BLaER1 treated with 17β-estradiol and CSF1 and Interleukin-3, amounts not matched to agents 10 nM and 100 nM (cell line): ENCODE measurements at regions not wholly inside any gene's neighbourhood (a gene's known extent, or its start where the extent isn't known, plus 50 kb on each side); places are given as distances from the start of the nearest gene placed in this dataset.
"Not testable (repeated sequence)": the region's sequence is repeated elsewhere in the genome, so short reads cannot be mapped to it uniquely, and the experiment has no call there.

Experiments used
- H3K27ac ChIP-seq, 11 experiments: shearing (Covaris generic); formaldehyde crosslinking; 2 replicates each; pipeline ENCODE4 v1.8.1; 2022
- H3K27me3 ChIP-seq, 11 experiments: shearing (Covaris generic); formaldehyde crosslinking; 2 replicates each; pipeline ENCODE4 v1.8.1; 2022
- H3K36me3 ChIP-seq, 11 experiments: shearing (Covaris generic); formaldehyde crosslinking; 2 replicates each; pipeline ENCODE4 v1.8.1; 2022
- H3K4me1 ChIP-seq, 10 experiments: shearing (Covaris generic); formaldehyde crosslinking; 2 replicates each; pipeline ENCODE4 v1.8.1; 2022
- H3K4me2 ChIP-seq, 11 experiments: shearing (Covaris generic); formaldehyde crosslinking; 2 replicates each; pipeline ENCODE4 v1.8.1; 2022
- H3K4me3 ChIP-seq, 10 experiments: shearing (Covaris generic); formaldehyde crosslinking; 2 replicates each; pipeline ENCODE4 v1.8.1; 2022
- H3K9ac ChIP-seq, 11 experiments: shearing (Covaris generic); formaldehyde crosslinking; 2 replicates each; pipeline ENCODE4 v1.8.1; 2022
- H3K9me3 ChIP-seq, 11 experiments: shearing (Covaris generic); formaldehyde crosslinking; replicated peaks in 1 of 11; 2 replicates each; pipeline ENCODE4 v1.8.1; 2022
- H4K20me1 ChIP-seq, 11 experiments: shearing (Covaris generic); formaldehyde crosslinking; 2 replicates each; pipeline ENCODE4 v1.8.1; 2022
- Cebpa-rat ChIP-seq, 11 experiments: shearing (Covaris generic); IDR thresholded peaks; 2 replicates each; pipeline ENCODE4 v1.8.1; 2022

GRCh38 chr7:125431349-125431748, 501.7 kb upstream of the POT1 start:
- no peaks in the 10 kb centered on the region for H3K36me3 ChIP-seq
- no peak overlapping the region for H3K4me2 ChIP-seq
- H3K4me1 ChIP-seq, result no peaks in the 10 kb centered on the region
- H3K27me3 ChIP-seq, result no peaks in the 10 kb centered on the region
- no peak overlapping the region for H3K4me3 ChIP-seq
- no peak overlapping the region for H3K9ac ChIP-seq
- no peaks in the 10 kb centered on the region for H3K9me3 ChIP-seq
- TF ChIP-seq Cebpa-rat (IDR thresholded peaks at IDR 0.05), result no peak
- H3K27ac ChIP-seq, result no peak overlapping the region
- no peaks in the 10 kb centered on the region for H4K20me1 ChIP-seq

- no peaks in the 10 kb centered on the region for H3K36me3 ChIP-seq
- H3K4me2 ChIP-seq, result no peak overlapping the region
- H3K27ac ChIP-seq, result no peak overlapping the region
- no peaks in the 10 kb centered on the region for H3K9me3 ChIP-seq
- no peaks in the 10 kb centered on the region for H4K20me1 ChIP-seq
- no peaks in the 10 kb centered on the region for H3K27me3 ChIP-seq
- no peak for TF ChIP-seq Cebpa-rat (IDR thresholded peaks at IDR 0.05)
- no peaks in the 10 kb centered on the region; a peak in 1 of 20 replicates for H3K4me1 ChIP-seq
- no peak overlapping the region for H3K9ac ChIP-seq
- H3K4me3 ChIP-seq, result no peak overlapping the region
These were observed 500.4 kb upstream of the POT1 start for GRCh38 chr7:125430013-125430412.

GRCh38 chr7:125427676-125428075, 498.1 kb upstream of the POT1 start:
- H3K27ac ChIP-seq, result no peak overlapping the region
- no peaks in the 10 kb centered on the region for H3K36me3 ChIP-seq
- TF ChIP-seq Cebpa-rat (IDR thresholded peaks at IDR 0.05), result no peak
- no peaks in the 10 kb centered on the region for H3K9me3 ChIP-seq
- H3K27me3 ChIP-seq, result no peaks in the 10 kb centered on the region
- H3K4me2 ChIP-seq, result no peak overlapping the region
- H3K9ac ChIP-seq, result no peak overlapping the region
- H3K4me1 ChIP-seq, result peaks cover 0 to 21% (median 0%) of the 10 kb centered on the region in 10 experiments; a peak in 8 of 20 replicates
- no peaks in the 10 kb centered on the region for H4K20me1 ChIP-seq
- no peak overlapping the region for H3K4me3 ChIP-seq

- Histone ChIP-seq H3K4me1 (peaks cover 0 to 25% (median 0%) of the 10 kb centered on the region in 10 experiments; a peak in 8 of 20 replicates), H3K27ac (no peak overlapping the region), H3K9ac (no peak overlapping the region), H3K4me3 (no peak overlapping the region), H3K4me2 (no peak overlapping the region), H3K9me3 (no peaks in the 10 kb centered on the region; a peak in 1 of 22 replicates), H4K20me1 (no peaks in the 10 kb centered on the region), H3K27me3 (no peaks in the 10 kb centered on the region), H3K36me3 (no peaks in the 10 kb centered on the region)
- TF ChIP-seq Cebpa-rat (IDR thresholded peaks at IDR 0.05), result no peak
These were observed 495.9 kb upstream of the POT1 start for GRCh38 chr7:125425506-125425905.

GRCh38 chr7:125424721-125425120, 495.1 kb upstream of the POT1 start:
- no peak for TF ChIP-seq Cebpa-rat (IDR thresholded peaks at IDR 0.05)
- no peak overlapping the region for H3K4me3 ChIP-seq
- H4K20me1 ChIP-seq, result no peaks in the 10 kb centered on the region
- H3K4me1 ChIP-seq, result peaks cover 0 to 25% (median 0%) of the 10 kb centered on the region in 10 experiments; a peak in 8 of 20 replicates
- no peaks in the 10 kb centered on the region; a peak in 1 of 22 replicates for H3K9me3 ChIP-seq
- peak overlapping the region in 3 of 11 experiments; percentile 5 to 34 (median 18); a peak in 3 of 22 replicates for H3K4me2 ChIP-seq
- peak overlapping the region in 3 of 11 experiments; percentile 30 to 64 (median 42); a peak in 5 of 22 replicates for H3K27ac ChIP-seq
- no peak overlapping the region for H3K9ac ChIP-seq
- no peaks in the 10 kb centered on the region for H3K27me3 ChIP-seq
- H3K36me3 ChIP-seq, result no peaks in the 10 kb centered on the region

GRCh38 chr7:125423458-125424155, 494.0 kb upstream of the POT1 start:
- peak overlapping the region in 6 of 11 experiments; percentile 3 to 75 (median 36); a peak in 8 of 22 replicates for H3K27ac ChIP-seq
- H4K20me1 ChIP-seq, result no peaks in the 10 kb centered on the region
- H3K36me3 ChIP-seq, result no peaks in the 10 kb centered on the region
- peak overlapping the region in 2 of 11 experiments; percentile 22 to 47; a peak in 1 of 22 replicates for H3K9ac ChIP-seq
- no peaks in the 10 kb centered on the region; a peak in 1 of 22 replicates for H3K9me3 ChIP-seq
- H3K27me3 ChIP-seq, result no peaks in the 10 kb centered on the region
- H3K4me1 ChIP-seq, result peaks cover 0 to 25% (median 0%) of the 10 kb centered on the region in 10 experiments; a peak in 8 of 20 replicates
- no peak overlapping the region for H3K4me3 ChIP-seq
- TF ChIP-seq Cebpa-rat (IDR thresholded peaks at IDR 0.05), result no peak
- peak overlapping the region in 5 of 11 experiments; percentile 11 to 57 (median 32); a peak in 7 of 22 replicates for H3K4me2 ChIP-seq

GRCh38 chr7:125421407-125421806, 491.8 kb upstream of the POT1 start:
- H3K27ac ChIP-seq, H4K20me1 ChIP-seq, H3K4me2 ChIP-seq, H3K9ac ChIP-seq, H3K9me3 ChIP-seq, H3K4me3 ChIP-seq, H3K36me3 ChIP-seq, H3K27me3 ChIP-seq: not testable (repeated sequence)
- H3K4me1 ChIP-seq, result peaks cover 0 to 25% (median 0%) of the 10 kb centered on the region in 10 experiments; a peak in 8 of 20 replicates

- Histone ChIP-seq H4K20me1 (no peaks in the 10 kb centered on the region), H3K4me3 (no peak overlapping the region), H3K36me3 (no peaks in the 10 kb centered on the region), H3K4me2 (no peak overlapping the region; a peak in 1 of 22 replicates), H3K27me3 (no peaks in the 10 kb centered on the region), H3K9ac (no peak overlapping the region), H3K27ac (no peak overlapping the region), H3K4me1 (peaks cover 0 to 2% (median 0%) of the 10 kb centered on the region in 10 experiments; a peak in 2 of 20 replicates), H3K9me3 (0 out of 22 replicates have a peak, but pooled peaks cover 0 to 3% (median 0%) of the 10 kb centered on the region in 11 experiments)
- no peak for TF ChIP-seq Cebpa-rat (IDR thresholded peaks at IDR 0.05)
These were observed 483.5 kb upstream of the POT1 start for GRCh38 chr7:125412890-125413665.

GRCh38 chr7:125409921-125410320, 480.3 kb upstream of the POT1 start:
- Histone ChIP-seq H3K4me1 (peaks cover 0 to 4% (median 0%) of the 10 kb centered on the region in 10 experiments; a peak in 5 of 20 replicates), H3K4me2 (no peak overlapping the region), H3K9me3 (0 out of 22 replicates have a peak, but pooled peaks cover 0 to under 1% (median 0%) of the 10 kb centered on the region in 11 experiments), H3K36me3 (no peaks in the 10 kb centered on the region), H4K20me1 (no peaks in the 10 kb centered on the region), H3K4me3 (no peak overlapping the region), H3K27ac (no peak overlapping the region), H3K9ac (no peak overlapping the region), H3K27me3 (no peaks in the 10 kb centered on the region)
- TF ChIP-seq Cebpa-rat (IDR thresholded peaks at IDR 0.05), result no peak
